Suprapubic skin (tissue), 4 donors: ENCODE measurements at regions not wholly inside any gene's neighbourhood (a gene's known extent, or its start where the extent isn't known, plus 50 kb on each side); places are given as distances from the start of the nearest gene placed in this dataset.
"Not testable (repeated sequence)": the region's sequence is repeated elsewhere in the genome, so short reads cannot be mapped to it uniquely, and the experiment has no call there.

Experiments used
- DNase-seq, 2 donors: peaks; one replicate each; pipeline ENCODE4 v3.0.0-alpha.2; 2019; ENCODE audit warnings: low spot score in 2 of 2
- H3K27ac ChIP-seq: fragments of 200-600 bp; sonication (generic); one replicate; pipeline ENCODE4 v1.5.1; 2019
- H3K27me3 ChIP-seq: fragments of 200-600 bp; sonication (generic); one replicate; pipeline ENCODE4 v1.5.1; 2019
- H3K36me3 ChIP-seq: fragments of 200-600 bp; sonication (generic); one replicate; pipeline ENCODE4 v1.5.1; 2019
- H3K4me1 ChIP-seq: fragments of 200-600 bp; sonication (generic); one replicate; pipeline ENCODE4 v1.5.1; 2019
- H3K4me3 ChIP-seq: fragments of 200-600 bp; sonication (generic); one replicate; pipeline ENCODE4 v1.5.1; 2019; ENCODE audit warnings: mild to moderate bottlenecking
- H3K9me3 ChIP-seq: fragments of 200-600 bp; sonication (generic); one replicate; pipeline ENCODE4 v1.5.1; 2019
- EP300 ChIP-seq: sonication (generic); formaldehyde crosslinking; IDR thresholded peaks from one replicate; pipeline ENCODE4 v1.6.1; 2017; ENCODE audit warnings: antibody characterized with exemption
- POLR2A ChIP-seq, 2 donors: fragments of 450-650 bp; IDR thresholded peaks; one replicate each; pipeline ENCODE4 v1.6.1; 2017; ENCODE audit warnings: antibody characterized with exemption in 2 of 2, mild to moderate bottlenecking in 2 of 2, moderate library complexity in 2 of 2
- POLR2AphosphoS5 ChIP-seq, 3 donors: sonication (generic); formaldehyde crosslinking; IDR thresholded peaks; one replicate each; pipeline ENCODE4 v1.6.1; 2017; ENCODE audit warnings: antibody characterized with exemption in 3 of 3
- WGBS: methylation state at CpG from one replicate; pipeline ENCODE4 v1.1.5; 2018; 5-methylcytosine and 5-hydroxymethylcytosine counted together
- TF ChIP-seq, protein P1 (sequence below), 2 donors: fragments of 200-600 bp in 1 of 2; fragments of 450-650 bp in 1 of 2; sonication (generic) in 1 of 2; IDR thresholded peaks; one replicate each; pipeline ENCODE4 v1.5.1; 2016 to 2019; ENCODE audit warnings: antibody characterized with exemption in 2 of 2, mild to moderate bottlenecking in 1 of 2, moderate library complexity in 1 of 2

GRCh38 chr3:98695796-98696195, 67.3 kb upstream of the ST3GAL6 start:
- H3K4me1 ChIP-seq, result peaks cover 4% of the 10 kb centered on the region
- no peaks in the 10 kb centered on the region for H3K9me3 ChIP-seq
- no peak overlapping the region for H3K4me3 ChIP-seq
- H3K27ac ChIP-seq, result no peak overlapping the region
- no peaks in the 10 kb centered on the region for H3K27me3 ChIP-seq
- TF ChIP-seq EP300 (no peak), POLR2AphosphoS5 (IDR thresholded peaks at IDR 0.05) (no peak), POLR2A (IDR thresholded peaks at IDR 0.05) (no peak)
- TF ChIP-seq, protein P1, sequence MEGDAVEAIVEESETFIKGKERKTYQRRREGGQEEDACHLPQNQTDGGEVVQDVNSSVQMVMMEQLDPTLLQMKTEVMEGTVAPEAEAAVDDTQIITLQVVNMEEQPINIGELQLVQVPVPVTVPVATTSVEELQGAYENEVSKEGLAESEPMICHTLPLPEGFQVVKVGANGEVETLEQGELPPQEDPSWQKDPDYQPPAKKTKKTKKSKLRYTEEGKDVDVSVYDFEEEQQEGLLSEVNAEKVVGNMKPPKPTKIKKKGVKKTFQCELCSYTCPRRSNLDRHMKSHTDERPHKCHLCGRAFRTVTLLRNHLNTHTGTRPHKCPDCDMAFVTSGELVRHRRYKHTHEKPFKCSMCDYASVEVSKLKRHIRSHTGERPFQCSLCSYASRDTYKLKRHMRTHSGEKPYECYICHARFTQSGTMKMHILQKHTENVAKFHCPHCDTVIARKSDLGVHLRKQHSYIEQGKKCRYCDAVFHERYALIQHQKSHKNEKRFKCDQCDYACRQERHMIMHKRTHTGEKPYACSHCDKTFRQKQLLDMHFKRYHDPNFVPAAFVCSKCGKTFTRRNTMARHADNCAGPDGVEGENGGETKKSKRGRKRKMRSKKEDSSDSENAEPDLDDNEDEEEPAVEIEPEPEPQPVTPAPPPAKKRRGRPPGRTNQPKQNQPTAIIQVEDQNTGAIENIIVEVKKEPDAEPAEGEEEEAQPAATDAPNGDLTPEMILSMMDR (IDR thresholded peaks at IDR 0.05), result no peak
- DNase-seq, result no peak
- H3K36me3 ChIP-seq, result no peaks in the 10 kb centered on the region

DNA sequence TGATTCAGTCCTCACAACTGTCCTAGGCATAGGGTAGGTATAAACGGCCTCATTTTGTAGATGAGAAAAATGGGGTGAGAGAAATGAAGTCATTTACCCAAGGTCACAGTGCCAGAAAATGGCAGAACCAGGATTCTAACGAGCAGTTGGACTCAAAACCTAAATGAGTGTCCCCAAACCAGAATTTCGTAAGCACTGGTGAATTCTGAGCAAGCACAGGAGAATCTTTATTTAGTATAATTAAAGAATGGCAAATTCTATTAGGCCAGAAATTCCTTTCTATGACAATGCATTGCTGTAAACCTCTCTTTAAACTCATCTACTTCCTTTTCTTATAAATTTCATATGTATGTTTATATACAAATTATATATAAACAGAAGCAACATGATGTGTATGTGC, 66.8 kb upstream of the ST3GAL6 start:
- not testable (repeated sequence) for H3K4me1 ChIP-seq, H3K27me3 ChIP-seq, H3K9me3 ChIP-seq, H3K36me3 ChIP-seq, DNase-seq, H3K27ac ChIP-seq, H3K4me3 ChIP-seq
- WGBS, result 70% methylated on average over 3 of the region's 3 CpGs

DNA sequence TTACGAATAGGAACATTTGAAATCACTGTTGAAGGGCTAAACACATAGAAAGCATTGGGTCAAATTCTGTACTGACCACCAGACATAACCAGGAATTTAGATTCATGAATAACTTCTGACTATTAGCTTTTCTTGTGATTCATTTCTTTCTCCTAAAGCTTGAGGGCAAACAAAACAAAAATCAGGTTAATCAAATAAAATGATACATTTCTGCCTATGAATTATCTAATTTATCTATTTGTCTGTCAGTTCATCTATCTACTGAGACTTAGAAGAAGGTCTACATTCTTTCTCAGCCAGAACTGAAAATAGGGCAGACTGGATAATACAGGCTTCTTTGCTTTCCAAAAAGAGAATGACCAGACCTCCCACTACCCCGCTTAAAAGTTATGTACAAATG, 65.9 kb upstream of the ST3GAL6 start:
- Histone ChIP-seq H3K27ac (no peak overlapping the region), H3K4me3 (no peak overlapping the region), H3K36me3 (no peaks in the 10 kb centered on the region), H3K4me1 (peaks cover 4% of the 10 kb centered on the region), H3K9me3 (no peaks in the 10 kb centered on the region), H3K27me3 (no peaks in the 10 kb centered on the region)
- TF ChIP-seq EP300, result no peak
- TF ChIP-seq POLR2A (IDR thresholded peaks at IDR 0.05), result no peak
- TF ChIP-seq, protein P1 (IDR thresholded peaks at IDR 0.05), result no peak
- no peak for TF ChIP-seq POLR2AphosphoS5 (IDR thresholded peaks at IDR 0.05)
- WGBS, result 92% methylated on average over 2 of the region's 2 CpGs
- no peak for DNase-seq

DNA sequence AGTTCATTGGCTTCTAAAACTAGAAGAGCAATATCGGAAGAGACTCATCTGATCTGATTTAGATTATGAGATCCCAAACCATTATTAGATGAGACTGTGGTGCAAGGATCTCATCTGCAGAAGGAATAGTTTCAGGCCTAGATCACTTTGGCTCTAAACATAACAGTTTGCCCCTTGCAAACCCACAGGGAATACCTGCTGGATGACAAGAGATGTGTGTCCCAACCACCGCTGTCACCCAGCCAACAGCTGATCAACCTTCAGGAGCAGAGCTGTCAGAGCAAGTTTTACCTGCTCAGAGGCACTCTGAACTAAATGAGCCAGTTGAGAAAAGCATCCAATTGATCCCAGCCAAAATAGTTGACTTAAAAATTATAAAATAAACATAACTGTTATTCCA, 64.0 kb upstream of the ST3GAL6 start:
- Histone ChIP-seq H3K36me3 (no peaks in the 10 kb centered on the region), H3K27ac (no peak overlapping the region), H3K27me3 (no peaks in the 10 kb centered on the region), H3K4me1 (peaks cover 4% of the 10 kb centered on the region), H3K4me3 (no peak overlapping the region), H3K9me3 (no peaks in the 10 kb centered on the region)
- DNase-seq, result no peak
- no peak for TF ChIP-seq EP300
- no peak for TF ChIP-seq POLR2A (IDR thresholded peaks at IDR 0.05)
- peak in 1 of 3 donors; percentile 40 for TF ChIP-seq POLR2AphosphoS5 (IDR thresholded peaks at IDR 0.05)
- 57% methylated on average over 2 of the region's 2 CpGs for WGBS

GRCh38 chr3:98701071-98701675, 62.0 kb upstream of the ST3GAL6 start:
- Histone ChIP-seq H3K9me3 (no peaks in the 10 kb centered on the region), H3K4me3 (no peak overlapping the region), H3K27ac (no peak overlapping the region), H3K27me3 (no peaks in the 10 kb centered on the region), H3K36me3 (no peaks in the 10 kb centered on the region), H3K4me1 (peaks cover 4% of the 10 kb centered on the region)
- 79% methylated on average over 2 of the region's 2 CpGs for WGBS
- TF ChIP-seq POLR2AphosphoS5 (IDR thresholded peaks at IDR 0.05), result no peak
- no peak for TF ChIP-seq POLR2A (IDR thresholded peaks at IDR 0.05)
- TF ChIP-seq, protein P1 (IDR thresholded peaks at IDR 0.05), result no peak
- no peak for TF ChIP-seq EP300
- DNase-seq, result no peak

- no peaks in the 10 kb centered on the region for H3K27me3 ChIP-seq
- H3K4me1 ChIP-seq, result peaks cover 4% of the 10 kb centered on the region
- H3K27ac ChIP-seq, result no peak overlapping the region
- 49% methylated on average over 4 of the region's 4 CpGs for WGBS
- H3K9me3 ChIP-seq, result no peaks in the 10 kb centered on the region
- H3K4me3 ChIP-seq, result no peak overlapping the region
- H3K36me3 ChIP-seq, result no peaks in the 10 kb centered on the region
- DNase-seq, result no peak
- TF ChIP-seq, protein P1 (IDR thresholded peaks at IDR 0.05), result no peak
- TF ChIP-seq POLR2A (IDR thresholded peaks at IDR 0.05) (no peak), EP300 (no peak), POLR2AphosphoS5 (IDR thresholded peaks at IDR 0.05) (no peak)
Measured at GRCh38 chr3:98702166-98702565, 61.0 kb upstream of the ST3GAL6 start.
